ENCODE measurements at regions not wholly inside any gene's neighbourhood (a gene's known extent, or its start where the extent isn't known, plus 50 kb on each side); places are given as distances from the start of the nearest gene placed in this dataset.
A peak's percentile ranks its signal among the peaks of the same experiment; 100 is the strongest.

GRCh38 chr6:2447318-2447920, 202.0 kb upstream of the GMDS start (continued):
- TF ChIP-seq LCORL (IDR thresholded peaks at IDR 0.05) = no peak
- no peak for TF ChIP-seq LCORL (CRISPR knock-in tag; IDR thresholded peaks at IDR 0.05)
- TF ChIP-seq PREB (CRISPR knock-in tag; IDR thresholded peaks at IDR 0.05) = no peak
- no peak for TF ChIP-seq HOMEZ (CRISPR knock-in tag; IDR thresholded peaks at IDR 0.05; ENCODE audit: low read depth)
- no peak for TF ChIP-seq TBX2 (CRISPR knock-in tag; IDR thresholded peaks at IDR 0.05; ENCODE audit: borderline replicate concordance)
- no peak for TF ChIP-seq ZNF619 (CRISPR knock-in tag; IDR thresholded peaks at IDR 0.05)
- TF ChIP-seq CBX2 (IDR thresholded peaks at IDR 0.05; ENCODE audit: low read depth, low read length) = no peak
- no peak for TF ChIP-seq CBX2 (CRISPR knock-in tag; IDR thresholded peaks at IDR 0.05; ENCODE audit: low read depth)
- no peak for TF ChIP-seq ZNF468 (CRISPR knock-in tag; IDR thresholded peaks at IDR 0.05)
- no peak for TF ChIP-seq NR2F1 (CRISPR knock-in tag; IDR thresholded peaks at IDR 0.05)
- no peak for TF ChIP-seq BORCS8-MEF2B (CRISPR knock-in tag; IDR thresholded peaks at IDR 0.05)
- TF ChIP-seq PRDM15 (CRISPR knock-in tag; IDR thresholded peaks at IDR 0.05) = no peak
- TF ChIP-seq BCL3 (CRISPR knock-in tag; IDR thresholded peaks at IDR 0.05) = no peak
- TF ChIP-seq ZNF362 (CRISPR knock-in tag; IDR thresholded peaks at IDR 0.05; ENCODE audit: borderline replicate concordance) = 0 out of 2 replicates have a peak, but pooled peaks have one; percentile 63
- TF ChIP-seq GZF1 (CRISPR knock-in tag; IDR thresholded peaks at IDR 0.05) = no peak
- no peak for TF ChIP-seq ZNF768 (CRISPR knock-in tag; IDR thresholded peaks at IDR 0.05)
- no peak for TF ChIP-seq GRHL1 (CRISPR knock-in tag; conservative IDR thresholded peaks at IDR 0.05)
- peak; percentile 59; the same call in 1 of the 2 replicates for TF ChIP-seq PBX2 (CRISPR knock-in tag; IDR thresholded peaks at IDR 0.05)
